Glutamatergic neuron (in vitro differentiated cells): ENCODE measurements at regions not wholly inside any gene's neighbourhood (a gene's known extent, or its start where the extent isn't known, plus 50 kb on each side); places are given as distances from the start of the nearest gene placed in this dataset.

Source experiments
- DNase-seq: peaks from one replicate; pipeline ENCODE4 v3.0.0; 2022
- H3K27ac Mint-ChIP-seq: one replicate; pipeline ENCODE4 v1.8.0; 2020; ENCODE audit warnings: mild to moderate bottlenecking, mixed read lengths, inconsistent platforms; ENCODE audit not compliant: unreplicated experiment
- H3K27me3 Mint-ChIP-seq: one replicate; pipeline ENCODE4 v1.8.0; 2020; ENCODE audit warnings: mild to moderate bottlenecking, moderate library complexity, mixed read lengths, inconsistent platforms; ENCODE audit not compliant: unreplicated experiment
- H3K36me3 Mint-ChIP-seq: one replicate; pipeline ENCODE4 v1.8.0; 2020; ENCODE audit warnings: mild to moderate bottlenecking, mixed read lengths, inconsistent platforms; ENCODE audit not compliant: unreplicated experiment
- H3K4me1 Mint-ChIP-seq: one replicate; pipeline ENCODE4 v1.8.0; 2020; ENCODE audit warnings: mild to moderate bottlenecking, low read depth, mixed read lengths, inconsistent platforms; ENCODE audit not compliant: unreplicated experiment
- H3K4me3 Mint-ChIP-seq: one replicate; pipeline ENCODE4 v1.8.0; 2020; ENCODE audit warnings: mild to moderate bottlenecking, mixed read lengths, inconsistent platforms; ENCODE audit not compliant: unreplicated experiment
- H3K9me3 Mint-ChIP-seq: one replicate; pipeline ENCODE4 v1.8.0; 2020; ENCODE audit warnings: mild to moderate bottlenecking, moderate library complexity, mixed read lengths, inconsistent platforms; ENCODE audit not compliant: unreplicated experiment
- TF ChIP-seq, protein P1 (sequence below): fragments of 200-600 bp; sonication (generic); IDR thresholded peaks from one replicate; pipeline ENCODE4 v1.5.0; 2021; ENCODE audit not compliant: partially characterized antibody, unreplicated experiment

DNA sequence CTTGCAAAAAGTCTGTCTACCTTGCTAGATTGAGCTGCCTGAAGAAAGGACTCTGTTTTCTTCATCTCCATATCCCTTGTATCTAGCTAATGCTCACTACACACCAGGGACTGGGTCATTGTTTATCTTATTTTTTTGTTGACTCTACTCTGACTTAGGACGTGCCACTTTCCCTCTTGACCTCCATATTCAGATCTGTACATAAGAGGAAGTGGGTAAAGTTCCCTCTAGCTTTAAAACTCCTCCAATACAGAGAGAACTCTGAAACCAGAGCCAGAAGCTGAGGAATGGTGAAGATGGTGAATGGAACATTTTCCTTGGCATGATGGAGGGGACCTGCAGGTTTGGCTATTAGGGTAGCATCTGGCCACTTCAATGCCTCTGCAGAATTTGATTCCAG is 2026.1 kb upstream of the TENM3 start:
- Mint-ChIP-seq H3K9me3 (no peaks in the 10 kb centered on the region), H3K4me3 (no peak overlapping the region), H3K4me1 (peaks cover 3% of the 10 kb centered on the region), H3K27ac (no peak overlapping the region), H3K36me3 (peaks cover 7% of the 10 kb centered on the region), H3K27me3 (peaks cover 1% of the 10 kb centered on the region)
- TF ChIP-seq, protein P1, sequence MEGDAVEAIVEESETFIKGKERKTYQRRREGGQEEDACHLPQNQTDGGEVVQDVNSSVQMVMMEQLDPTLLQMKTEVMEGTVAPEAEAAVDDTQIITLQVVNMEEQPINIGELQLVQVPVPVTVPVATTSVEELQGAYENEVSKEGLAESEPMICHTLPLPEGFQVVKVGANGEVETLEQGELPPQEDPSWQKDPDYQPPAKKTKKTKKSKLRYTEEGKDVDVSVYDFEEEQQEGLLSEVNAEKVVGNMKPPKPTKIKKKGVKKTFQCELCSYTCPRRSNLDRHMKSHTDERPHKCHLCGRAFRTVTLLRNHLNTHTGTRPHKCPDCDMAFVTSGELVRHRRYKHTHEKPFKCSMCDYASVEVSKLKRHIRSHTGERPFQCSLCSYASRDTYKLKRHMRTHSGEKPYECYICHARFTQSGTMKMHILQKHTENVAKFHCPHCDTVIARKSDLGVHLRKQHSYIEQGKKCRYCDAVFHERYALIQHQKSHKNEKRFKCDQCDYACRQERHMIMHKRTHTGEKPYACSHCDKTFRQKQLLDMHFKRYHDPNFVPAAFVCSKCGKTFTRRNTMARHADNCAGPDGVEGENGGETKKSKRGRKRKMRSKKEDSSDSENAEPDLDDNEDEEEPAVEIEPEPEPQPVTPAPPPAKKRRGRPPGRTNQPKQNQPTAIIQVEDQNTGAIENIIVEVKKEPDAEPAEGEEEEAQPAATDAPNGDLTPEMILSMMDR: no peak
- no peak for DNase-seq

DNA sequence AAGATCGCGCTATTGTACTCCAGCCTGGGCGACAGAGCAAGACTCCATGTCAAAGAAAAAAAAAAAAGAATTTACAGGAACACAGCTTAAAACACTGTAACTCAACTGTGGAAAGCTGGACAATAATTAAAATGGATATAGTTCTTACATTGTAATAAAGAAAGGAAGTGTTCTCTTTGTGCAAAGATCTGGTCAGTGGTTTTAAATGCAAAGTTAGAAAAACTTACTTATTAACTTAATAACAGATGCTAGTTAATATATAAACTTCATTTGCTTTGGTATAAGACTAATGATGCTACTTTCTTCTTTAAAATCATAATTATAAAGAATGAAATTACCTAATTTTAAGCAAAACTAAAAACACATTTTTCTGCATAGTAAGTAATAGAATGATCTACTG is 2024.1 kb upstream of the TENM3 start:
- Mint-ChIP-seq H3K27me3 (peaks cover 1% of the 10 kb centered on the region), H3K4me1 (peaks cover 3% of the 10 kb centered on the region), H3K36me3 (peaks cover 7% of the 10 kb centered on the region), H3K4me3 (no peak overlapping the region), H3K27ac (no peak overlapping the region), H3K9me3 (peaks cover 1% of the 10 kb centered on the region)
- TF ChIP-seq, protein P1: no peak
- no peak for DNase-seq

DNA sequence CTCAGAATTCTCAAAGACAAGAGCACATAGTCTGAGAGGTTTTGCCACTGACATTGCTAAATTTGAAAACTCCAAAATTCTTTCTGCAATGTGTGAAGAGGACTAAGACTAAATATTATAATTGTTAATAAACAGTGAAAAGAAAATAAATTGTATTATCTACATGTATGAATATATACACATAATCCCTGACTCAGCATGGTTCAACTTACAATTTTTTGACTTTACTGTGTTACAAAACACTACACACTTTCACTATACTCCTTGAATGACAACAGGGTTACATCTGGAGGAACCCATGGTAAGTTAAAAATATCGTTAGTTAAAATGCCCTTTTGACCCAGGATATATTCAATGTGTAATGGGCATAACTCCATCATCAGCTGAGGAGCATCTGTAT is 2017.2 kb upstream of the TENM3 start:
- no peak overlapping the region for H3K4me3 Mint-ChIP-seq
- DNase-seq: no peak
- H3K36me3 Mint-ChIP-seq: no peaks in the 10 kb centered on the region
- H3K9me3 Mint-ChIP-seq: peaks cover 1% of the 10 kb centered on the region
- no peaks in the 10 kb centered on the region for H3K4me1 Mint-ChIP-seq
- H3K27me3 Mint-ChIP-seq: peaks cover 1% of the 10 kb centered on the region
- TF ChIP-seq, protein P1: no peak
- no peak overlapping the region for H3K27ac Mint-ChIP-seq

DNA sequence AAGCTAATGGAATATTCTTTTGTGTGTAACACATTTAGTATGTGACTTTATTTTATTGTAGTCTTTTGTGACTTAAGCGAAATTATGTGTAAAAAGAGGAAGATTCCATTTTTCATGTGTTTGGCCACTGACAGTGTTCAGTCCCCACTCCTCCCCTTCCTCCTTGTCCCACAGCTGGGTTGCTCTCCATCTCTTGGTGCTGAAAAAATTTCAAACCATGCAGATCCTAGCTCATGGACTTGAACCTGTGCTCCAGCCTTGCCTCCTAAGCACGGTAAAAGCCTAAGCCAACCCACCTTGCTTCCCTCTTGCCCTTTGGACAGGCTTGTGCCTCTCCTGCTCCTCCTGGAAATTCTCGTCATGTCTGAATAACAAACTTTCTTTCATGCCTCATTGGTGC is 2008.5 kb upstream of the TENM3 start:
- TF ChIP-seq, protein P1: no peak
- Mint-ChIP-seq H3K4me1 (no peaks in the 10 kb centered on the region), H3K27ac (no peak overlapping the region), H3K27me3 (no peaks in the 10 kb centered on the region), H3K4me3 (no peak overlapping the region), H3K36me3 (no peaks in the 10 kb centered on the region), H3K9me3 (no peaks in the 10 kb centered on the region)
- DNase-seq: no peak

DNA sequence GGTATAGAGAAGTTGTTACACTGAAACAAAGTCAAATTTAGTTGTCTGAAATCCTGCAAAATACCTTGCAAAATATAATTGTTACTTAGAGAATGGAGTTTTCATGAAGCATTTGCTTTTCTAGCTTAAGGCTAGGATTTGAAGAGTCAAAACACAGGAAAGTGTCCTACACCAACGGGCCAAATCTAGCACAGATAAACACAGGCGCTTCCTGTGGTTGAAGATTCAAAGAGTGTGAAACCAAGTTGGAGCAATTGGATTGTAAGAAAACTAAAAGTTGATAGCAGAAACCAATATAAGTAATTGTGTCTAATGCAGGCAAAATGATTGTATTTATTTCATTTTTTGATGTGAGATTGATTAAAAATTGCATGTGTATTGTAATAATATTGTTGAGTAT is 2002.5 kb upstream of the TENM3 start:
- Mint-ChIP-seq H3K9me3 (no peaks in the 10 kb centered on the region), H3K27ac (no peak overlapping the region), H3K36me3 (peaks cover 1% of the 10 kb centered on the region)

More for the DNA sequence above, 2002.5 kb upstream of the TENM3 start:
- Mint-ChIP-seq H3K4me1 (peaks cover 8% of the 10 kb centered on the region), H3K27me3 (no peaks in the 10 kb centered on the region), H3K4me3 (no peak overlapping the region)
- no peak for DNase-seq
- TF ChIP-seq, protein P1: no peak
